GM12878 (cell line): ENCODE measurements at regions not wholly inside any gene's neighbourhood (a gene's known extent, or its start where the extent isn't known, plus 50 kb on each side); places are given as distances from the start of the nearest gene placed in this dataset.

Experiments used
- ATAC-seq: fragments of 200-7000 bp; cut with Tn5 transposase; 3 replicates; pipeline ENCODE4 v1.9.1; 2020; ENCODE audit warnings: mild to moderate bottlenecking, moderate library complexity
- BruUV-seq: library from RNA; stranded (reverse); fragments of 400-500 nt; replicated peaks from 2 replicates; lab custom pipeline; 2021; lab: Mats Ljungman, UMichigan
- CTCF ChIA-PET: fragments of 300-600 bp; sonication (Branson Sonifier 250); formaldehyde crosslinking; extraction: SDS; loops from one replicate; lab custom pipeline; 2021; ENCODE audit warnings: inconsistent platforms; lab: Yijun Ruan, JAX
- POLR2A ChIA-PET: fragments of 350-600 bp; formaldehyde crosslinking; extraction: SDS; loops from one replicate; lab custom pipeline; 2021; ENCODE audit warnings: inconsistent platforms; lab: Charles Lee
- RAD21 ChIA-PET: fragments of 300-600 bp; sonication (Branson Sonifier 250); formaldehyde crosslinking; loops from one replicate; lab custom pipeline; 2023; ENCODE audit warnings: antibody characterized with exemption; ENCODE audit not compliant: unreplicated experiment; lab: Charles Lee
- SMC1A ChIA-PET: fragments of 300-600 bp; sonication (Branson Sonifier 250); formaldehyde crosslinking; loops from one replicate; lab custom pipeline; 2023; ENCODE audit not compliant: unreplicated experiment, uncharacterized antibody; lab: Charles Lee
- DNase-seq: peaks from one replicate; pipeline ENCODE4 v3.0.0-alpha.2; 2011; ENCODE audit warnings: low read depth, low spot score
- FAIRE-seq: peaks from 3 replicates; lab custom pipeline; 2011; peaks lifted over from hg19 to GRCh38; lab: Jason Lieb, UNC
- H2AFZ ChIP-seq: 2 replicates; pipeline ENCODE4 v1.6.0; 2011; ENCODE audit warnings: low read depth, low read length, control low read depth; ENCODE audit not compliant: control insufficient read depth
- H3K27ac ChIP-seq: 2 replicates; pipeline ENCODE4 v1.5.1; 2011; ENCODE audit warnings: control low read depth; ENCODE audit not compliant: control insufficient read depth, insufficient read depth
- H3K27me3 ChIP-seq, 2 experiments: replicated peaks in 1 of 2; 2 replicates each; pipeline versions ENCODE4 v1.6.0 to v1.6.1; 2011; ENCODE audit warnings: low read length in 1 of 2; ENCODE audit not compliant: control insufficient read depth in 2 of 2, insufficient read depth in 2 of 2
- H3K36me3 ChIP-seq, 2 experiments: 2 replicates each; pipeline ENCODE4 v1.5.1; 2011; ENCODE audit warnings: low read length in 1 of 2; ENCODE audit not compliant: control insufficient read depth in 2 of 2, insufficient read depth in 2 of 2
- H3K4me1 ChIP-seq: 2 replicates; pipeline ENCODE4 v1.6.1; 2011; ENCODE audit warnings: mild to moderate bottlenecking, low read length, moderate library complexity, mixed read lengths; ENCODE audit not compliant: control insufficient read depth, insufficient read depth
- H3K4me2 ChIP-seq: 2 replicates; pipeline ENCODE4 v1.6.0; 2011; ENCODE audit warnings: control low read depth; ENCODE audit not compliant: control insufficient read depth, insufficient read depth
- H3K4me3 ChIP-seq: fragments of 200-600 bp; sonication (generic); 2 replicates; pipeline ENCODE4 v1.5.1; 2016
- H3K79me2 ChIP-seq: 2 replicates; pipeline ENCODE4 v1.6.0; 2011; ENCODE audit warnings: low read length; ENCODE audit not compliant: control insufficient read depth, insufficient read depth
- H3K9ac ChIP-seq: 2 replicates; pipeline ENCODE4 v1.8.0; 2011; ENCODE audit warnings: low read length, control low read depth, mixed read lengths; ENCODE audit not compliant: control insufficient read depth, insufficient read depth
- H3K9me3 ChIP-seq: replicated peaks from 3 replicates; pipeline ENCODE4 v1.5.1; 2011; ENCODE audit warnings: mild to moderate bottlenecking, low read length; ENCODE audit not compliant: control insufficient read depth, insufficient read depth
- H4K20me1 ChIP-seq: 2 replicates; pipeline ENCODE4 v1.6.0; 2011; ENCODE audit not compliant: control insufficient read depth, insufficient read depth
- BCLAF1 ChIP-seq: fragments of 450-650 bp; IDR thresholded peaks from 2 replicates; pipeline ENCODE4 v1.6.1; 2017; ENCODE audit warnings: antibody characterized with exemption, mild to moderate bottlenecking, moderate library complexity
- MTA2 ChIP-seq: fragments of 450-650 bp; IDR thresholded peaks from 2 replicates; pipeline ENCODE4 v1.6.1; 2016; ENCODE audit warnings: low read depth, mild to moderate bottlenecking, moderate library complexity
- NFIC ChIP-seq: IDR thresholded peaks from 2 replicates; pipeline ENCODE4 v1.6.1; 2012; ENCODE audit warnings: low read depth, mild to moderate bottlenecking, inconsistent platforms, low read length, moderate library complexity
- NR2C1 ChIP-seq: fragments of 450-650 bp; IDR thresholded peaks from 2 replicates; pipeline ENCODE4 v1.6.1; 2017; ENCODE audit warnings: antibody characterized with exemption, mild to moderate bottlenecking, moderate library complexity
- SMAD5 ChIP-seq: IDR thresholded peaks from 2 replicates; pipeline ENCODE4 v1.6.1; 2016; ENCODE audit warnings: antibody characterized with exemption, low read depth
- WGBS: methylation state at CpG from one replicate; pipeline ENCODE4 v1.1.6; 2016; ENCODE audit warnings: low lambda C conversion rate; ENCODE audit not compliant: insufficient replicate concordance, insufficient coverage; ENCODE audit errors: missing lambda C conversion rate; 5-methylcytosine and 5-hydroxymethylcytosine counted together
- in situ Hi-C: fragments of 300-500 bp; cut with MboI; formaldehyde crosslinking; loops from 9 replicates; pipeline ENCODE4 v1.14.3; 2018; ENCODE audit warnings: mixed read lengths
- intact Hi-C: fragments of 100-400 bp; cut with micrococcal nuclease; formaldehyde crosslinking; loops from one replicate; pipeline ENCODE4 v1.14.2; 2022; ENCODE audit not compliant: unreplicated experiment

- H3K36me3 ChIP-seq: peaks cover 21 to 64% of the 10 kb centered on the region in 2 experiments
- H3K27me3 ChIP-seq: no peaks in the 10 kb centered on the region
- H2AFZ ChIP-seq: no peak overlapping the region
- ATAC-seq (no peak), DNase-seq (no peak), FAIRE-seq (no peak)
- peaks cover 8% of the 10 kb centered on the region for H3K4me1 ChIP-seq
- ChIA-PET RAD21 (interaction anchor here (0.5 to 2.5 kb wide), 4 partner anchors 22 to 598 kb away, joined by 3 to 11 read pairs (median 4); no protein-coding TSS in a partner anchor), POLR2A (no interaction called here), SMC1A (interaction anchor here (0.7 to 8.5 kb wide), 8 partner anchors 8 to 112 kb away, joined by 3 to 62 read pairs (median 4); no protein-coding TSS in a partner anchor), CTCF (interaction anchor here (1.0 to 3.4 kb wide), 3 partner anchors 19 to 107 kb away, joined by 3 to 9 read pairs (median 4); no protein-coding TSS in a partner anchor)
- H3K4me2 ChIP-seq: no peak overlapping the region
- WGBS: 95% methylated on average over 4 of the region's 4 CpGs
- intact Hi-C loops (no loop called here), in situ Hi-C loops (no loop called here)
- peaks cover 71% of the 10 kb centered on the region for H3K79me2 ChIP-seq
- no peak overlapping the region for H3K9ac ChIP-seq
- no peaks in the 10 kb centered on the region; the same call in 2 of the 3 replicates for H3K9me3 ChIP-seq
- no peak overlapping the region for H3K4me3 ChIP-seq
- BruUV-seq: no TSS peak
- peaks cover 3% of the 10 kb centered on the region; the same call in 1 of the 2 replicates for H4K20me1 ChIP-seq
- no peak overlapping the region for H3K27ac ChIP-seq
- no peak for TF ChIP-seq MTA2
- TF ChIP-seq NR2C1: no peak
- no peak for TF ChIP-seq SMAD5
- no peak for TF ChIP-seq BCLAF1
- no peak for TF ChIP-seq NFIC
Observed at GRCh38 chr3:141418751-141419150, 50.4 kb downstream of the ZBTB38 start.
